ENCODE measurements at regions not wholly inside any gene's neighbourhood (a gene's known extent, or its start where the extent isn't known, plus 50 kb on each side); places are given as distances from the start of the nearest gene placed in this dataset.

DNA sequence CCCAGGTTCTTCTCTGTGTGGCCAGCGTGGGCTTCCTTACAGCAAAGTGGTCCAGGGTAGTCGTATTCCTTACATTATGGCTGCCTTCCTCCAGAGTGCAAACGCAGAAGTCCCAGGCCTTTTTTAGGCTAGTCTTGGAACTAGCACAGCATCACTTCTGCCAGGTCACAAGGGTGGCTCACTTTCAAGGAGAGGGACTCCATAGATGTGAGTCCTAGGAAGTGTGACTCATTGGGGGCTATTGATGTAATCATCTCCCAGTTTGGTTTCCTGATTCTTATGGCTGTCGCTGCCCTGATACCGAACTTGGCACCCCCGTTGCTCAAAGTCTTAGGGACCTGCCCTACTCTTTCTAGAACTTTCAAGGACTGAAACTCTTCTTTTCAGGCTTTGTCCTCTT is 140.0 kb downstream of the DCK start:
- TF ChIP-seq, protein P1, sequence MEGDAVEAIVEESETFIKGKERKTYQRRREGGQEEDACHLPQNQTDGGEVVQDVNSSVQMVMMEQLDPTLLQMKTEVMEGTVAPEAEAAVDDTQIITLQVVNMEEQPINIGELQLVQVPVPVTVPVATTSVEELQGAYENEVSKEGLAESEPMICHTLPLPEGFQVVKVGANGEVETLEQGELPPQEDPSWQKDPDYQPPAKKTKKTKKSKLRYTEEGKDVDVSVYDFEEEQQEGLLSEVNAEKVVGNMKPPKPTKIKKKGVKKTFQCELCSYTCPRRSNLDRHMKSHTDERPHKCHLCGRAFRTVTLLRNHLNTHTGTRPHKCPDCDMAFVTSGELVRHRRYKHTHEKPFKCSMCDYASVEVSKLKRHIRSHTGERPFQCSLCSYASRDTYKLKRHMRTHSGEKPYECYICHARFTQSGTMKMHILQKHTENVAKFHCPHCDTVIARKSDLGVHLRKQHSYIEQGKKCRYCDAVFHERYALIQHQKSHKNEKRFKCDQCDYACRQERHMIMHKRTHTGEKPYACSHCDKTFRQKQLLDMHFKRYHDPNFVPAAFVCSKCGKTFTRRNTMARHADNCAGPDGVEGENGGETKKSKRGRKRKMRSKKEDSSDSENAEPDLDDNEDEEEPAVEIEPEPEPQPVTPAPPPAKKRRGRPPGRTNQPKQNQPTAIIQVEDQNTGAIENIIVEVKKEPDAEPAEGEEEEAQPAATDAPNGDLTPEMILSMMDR (IDR thresholded peaks at IDR 0.05; ENCODE audit: extremely low read depth, missing control alignments): no peak
- DNase-seq (ENCODE audit: low spot score): no peak

DNA sequence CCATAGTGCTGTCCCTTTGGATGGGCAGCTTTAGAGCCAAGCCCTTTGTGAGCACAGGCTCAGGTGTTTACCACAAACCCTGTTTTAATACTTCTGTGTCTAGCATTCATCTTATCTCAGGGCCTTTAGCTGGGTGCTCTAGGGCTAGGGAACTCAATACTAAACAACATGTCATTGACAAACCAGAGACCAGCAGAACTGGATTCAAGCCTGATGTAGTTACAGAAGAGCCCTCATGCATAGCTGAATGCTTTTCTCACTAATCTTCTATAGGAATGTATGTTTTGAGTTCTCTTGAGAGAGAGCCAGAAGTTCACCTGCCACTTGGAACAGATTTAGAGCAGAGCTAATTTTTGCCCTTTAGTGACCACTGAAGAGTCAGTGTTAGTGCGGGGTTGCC is 142.6 kb downstream of the DCK start:
- TF ChIP-seq, protein P1 (IDR thresholded peaks at IDR 0.05; ENCODE audit: extremely low read depth, missing control alignments): no peak
- DNase-seq (ENCODE audit: low spot score): no peak

DNA sequence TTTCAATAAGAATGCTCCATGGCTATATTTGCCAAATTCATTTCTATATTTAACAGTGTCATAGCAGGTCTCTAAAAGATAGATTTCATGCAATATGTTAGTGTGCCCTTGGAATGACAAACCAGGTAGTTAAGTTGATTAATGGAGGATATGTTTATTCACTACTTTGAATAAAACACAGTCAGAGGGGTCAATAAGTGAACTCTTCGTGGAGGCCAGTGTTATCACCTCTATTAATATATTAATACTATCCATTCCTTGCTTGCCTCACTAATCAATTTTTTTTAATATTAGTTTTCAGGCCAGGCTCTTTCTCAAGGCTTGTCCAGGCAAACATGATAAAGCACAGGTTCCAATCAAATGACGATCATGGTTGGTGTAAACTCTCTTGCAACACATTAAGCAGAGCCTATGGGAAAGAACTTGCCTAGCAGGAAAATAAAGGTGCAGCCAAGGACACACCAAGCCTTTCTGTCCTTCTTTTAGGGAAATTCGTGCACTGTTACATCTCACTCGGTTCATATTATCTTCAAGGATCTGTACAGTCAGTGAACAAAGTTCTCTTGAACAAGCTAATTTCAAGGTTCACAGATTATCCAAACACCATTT is 144.7 kb downstream of the DCK start:
- TF ChIP-seq, protein P1 (IDR thresholded peaks at IDR 0.05; ENCODE audit: extremely low read depth, missing control alignments): no peak
- DNase-seq (ENCODE audit: low spot score): no peak

DNA sequence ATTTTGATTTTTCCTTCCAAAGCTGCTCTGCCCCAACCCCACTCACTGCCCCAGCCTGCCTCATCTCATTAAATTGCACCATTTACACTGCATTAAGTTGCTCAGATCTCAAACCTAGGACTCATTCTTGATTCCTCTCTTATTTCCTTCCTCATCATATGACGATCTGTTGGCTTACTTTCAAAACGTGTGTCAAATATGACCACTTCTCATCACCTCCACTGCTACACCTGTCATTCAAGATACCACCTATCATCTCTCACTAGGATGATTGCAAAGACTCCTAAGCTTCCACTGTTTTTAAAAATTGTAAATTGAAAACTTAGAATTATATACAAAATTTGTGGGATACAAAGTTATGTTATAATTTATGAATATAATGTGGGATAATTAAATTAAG is 147.1 kb downstream of the DCK start:
- no peak for DNase-seq (ENCODE audit: low spot score)
- TF ChIP-seq, protein P1 (IDR thresholded peaks at IDR 0.05; ENCODE audit: extremely low read depth, missing control alignments): no peak

DNA sequence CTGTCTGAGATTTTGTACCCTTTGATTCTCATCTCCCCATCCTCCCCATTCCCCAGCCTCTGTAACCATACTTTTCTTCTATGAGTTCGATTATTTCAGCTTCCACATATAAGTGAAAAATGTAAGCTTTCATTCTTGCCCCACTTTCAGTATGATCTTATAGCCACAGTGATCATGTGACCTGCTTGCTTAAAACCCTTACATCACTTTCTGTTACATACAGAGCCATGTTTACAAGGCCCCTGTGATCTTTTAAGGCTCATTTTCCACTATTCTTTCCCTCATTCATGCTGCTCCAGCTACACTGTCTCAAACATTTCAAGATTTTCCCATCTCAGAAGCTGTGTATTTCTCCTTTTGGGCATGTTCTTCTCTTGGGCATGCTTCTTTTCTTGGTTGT is 147.7 kb downstream of the DCK start:
- TF ChIP-seq, protein P1 (IDR thresholded peaks at IDR 0.05; ENCODE audit: extremely low read depth, missing control alignments): no peak

DNA sequence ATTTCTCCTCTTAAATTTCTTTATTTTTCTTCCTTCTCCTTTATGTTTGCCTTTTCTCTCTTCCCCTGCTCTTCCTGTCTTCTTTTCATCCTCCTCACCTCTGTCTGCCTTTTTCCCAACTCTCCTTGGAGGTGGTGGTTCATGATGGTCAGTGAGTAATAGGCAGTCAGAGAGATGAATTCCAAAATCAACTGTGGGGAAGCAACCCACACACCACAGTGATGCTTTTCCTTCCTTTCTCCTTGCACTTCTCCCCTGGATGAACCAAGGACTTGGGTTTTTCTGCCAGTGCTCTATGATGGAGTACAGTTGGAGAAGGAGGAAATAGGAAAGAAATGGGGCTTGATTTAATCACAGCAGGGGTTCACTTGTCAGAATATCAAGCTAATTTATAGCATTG is 153.8 kb downstream of the DCK start:
- DNase-seq (ENCODE audit: low spot score): no peak
- TF ChIP-seq, protein P1 (IDR thresholded peaks at IDR 0.05; ENCODE audit: extremely low read depth, missing control alignments): no peak

More for the DNA sequence above, 147.7 kb downstream of the DCK start:
- peak; percentile 27 for DNase-seq (ENCODE audit: low spot score)

DNA sequence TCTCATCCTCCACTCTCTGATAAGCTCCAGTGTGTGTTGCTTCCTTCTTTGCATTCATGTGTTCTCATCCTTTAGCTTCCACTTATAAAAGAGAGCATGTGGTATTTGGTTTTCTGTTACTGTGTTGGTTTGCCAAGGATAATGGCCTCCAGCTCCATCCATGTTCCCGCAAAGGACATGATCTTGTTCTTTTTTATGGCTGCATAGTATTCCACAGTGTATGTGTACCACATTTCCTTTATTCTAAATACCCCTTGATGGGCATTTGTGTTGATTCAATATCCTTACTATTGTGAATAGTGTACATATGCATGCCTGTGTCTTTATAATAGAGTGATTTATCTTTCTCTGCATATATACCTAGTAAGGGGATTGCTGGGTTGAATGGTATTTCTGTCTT is 155.1 kb downstream of the DCK start:
- TF ChIP-seq, protein P1 (IDR thresholded peaks at IDR 0.05; ENCODE audit: extremely low read depth, missing control alignments): no peak

More for the DNA sequence above, 155.1 kb downstream of the DCK start:
- DNase-seq (ENCODE audit: low spot score): no peak
